T-helper 2 cell (primary cell): ENCODE measurements at regions not wholly inside any gene's neighbourhood (a gene's known extent, or its start where the extent isn't known, plus 50 kb on each side); places are given as distances from the start of the nearest gene placed in this dataset.

Experiments used
- DNase-seq, 5 experiments: peaks; one replicate each; pipeline versions ENCODE4 v3.0.0 to v3.0.0-alpha.2; 2012 to 2022

DNA sequence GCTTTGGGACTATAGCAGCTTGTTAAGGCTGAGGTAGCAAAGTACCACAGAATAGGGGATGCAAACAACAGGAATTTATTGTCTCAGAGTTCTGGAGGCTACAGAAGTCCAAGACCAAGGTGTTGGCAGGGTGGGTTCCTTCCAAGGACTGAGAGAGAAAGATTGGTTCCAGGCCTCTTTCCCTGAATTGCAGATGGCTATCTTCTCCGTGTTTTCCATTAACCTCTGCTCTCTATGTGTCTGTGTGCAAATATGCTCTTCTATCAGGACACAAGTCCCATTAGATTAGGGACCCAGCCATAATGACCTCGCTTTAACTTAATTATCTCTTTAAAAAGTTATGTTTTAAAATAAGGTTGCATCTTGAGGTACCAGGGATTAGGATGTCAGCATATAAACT is 1732.9 kb upstream of the SLC10A2 start:
- DNase-seq = no peak

DNA sequence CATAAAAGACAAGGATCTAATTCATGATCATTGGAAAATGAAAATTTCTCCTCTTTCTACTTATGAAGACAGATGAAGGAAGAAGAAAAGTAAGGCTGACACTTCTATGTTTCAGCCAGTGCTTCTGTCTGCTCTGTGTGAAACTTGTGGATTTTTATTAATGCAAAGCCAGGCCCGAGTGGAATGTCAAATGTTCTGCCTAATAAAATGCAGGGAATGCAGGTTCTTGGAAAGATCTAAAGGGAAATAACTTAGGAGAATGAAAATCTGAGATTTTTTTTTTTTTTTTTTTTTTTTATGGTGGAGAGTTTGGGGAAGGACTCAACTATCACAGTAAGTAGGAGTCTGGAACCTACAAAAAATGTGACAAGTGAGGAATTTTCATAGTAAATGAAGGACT is 1732.3 kb upstream of the SLC10A2 start:
- no peak for DNase-seq

DNA sequence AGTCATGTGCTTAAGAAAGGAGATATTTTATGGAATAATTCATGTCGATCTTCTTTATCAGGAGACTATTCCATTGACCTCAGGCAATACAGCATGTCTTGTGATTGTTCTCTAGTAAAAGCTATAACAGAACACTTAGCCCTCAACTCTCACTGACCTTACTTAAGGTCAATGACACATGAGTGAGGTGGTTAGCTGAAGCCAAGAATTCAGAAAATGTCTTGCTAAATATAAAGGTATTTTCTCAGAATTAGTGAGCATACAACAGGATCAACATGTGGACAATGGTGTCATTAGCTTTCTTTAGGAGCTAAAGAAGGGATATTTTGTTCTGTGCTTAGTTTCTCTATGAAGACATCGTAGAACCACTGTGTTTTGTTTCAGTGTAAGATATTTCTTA is 1730.4 kb upstream of the SLC10A2 start:
- no peak for DNase-seq

DNA sequence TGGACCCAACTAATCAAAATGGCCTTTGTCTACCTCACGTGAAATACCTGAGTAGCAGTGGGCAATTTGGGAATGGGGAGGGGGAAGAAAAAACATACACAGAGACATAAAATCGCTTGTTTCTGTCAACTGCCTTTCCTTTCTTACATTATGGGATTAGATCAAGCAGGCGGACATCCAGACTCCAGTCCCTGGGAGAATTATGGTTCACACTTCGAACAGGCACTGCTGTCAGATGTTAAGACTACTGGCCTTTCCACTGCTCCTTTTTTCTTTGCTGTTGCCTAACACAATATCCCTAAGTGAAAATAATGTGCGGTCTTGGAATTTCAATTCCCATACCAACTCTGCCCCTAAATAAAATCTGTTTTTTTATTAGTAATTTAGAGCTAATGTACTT is 1719.7 kb upstream of the SLC10A2 start:
- DNase-seq = no peak

DNA sequence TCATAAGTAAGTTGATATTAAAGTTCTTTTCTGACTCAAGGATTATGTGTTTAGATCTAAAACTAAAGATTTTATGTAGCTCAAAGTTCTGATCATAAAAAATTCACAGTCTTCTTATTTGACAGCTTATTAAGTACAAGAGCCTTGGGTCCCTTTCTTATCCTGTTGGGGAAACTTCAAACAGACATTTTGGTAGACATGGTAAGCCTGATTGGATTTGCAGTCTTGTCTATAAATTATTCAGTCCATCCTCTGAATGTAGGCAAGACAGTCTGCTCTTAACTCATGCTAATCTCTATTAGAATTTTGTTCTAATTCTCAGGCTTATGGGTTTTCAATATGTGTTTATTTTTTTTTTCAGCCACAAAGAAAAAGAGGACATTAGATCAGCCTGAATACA is 1718.7 kb upstream of the SLC10A2 start:
- no peak for DNase-seq

DNA sequence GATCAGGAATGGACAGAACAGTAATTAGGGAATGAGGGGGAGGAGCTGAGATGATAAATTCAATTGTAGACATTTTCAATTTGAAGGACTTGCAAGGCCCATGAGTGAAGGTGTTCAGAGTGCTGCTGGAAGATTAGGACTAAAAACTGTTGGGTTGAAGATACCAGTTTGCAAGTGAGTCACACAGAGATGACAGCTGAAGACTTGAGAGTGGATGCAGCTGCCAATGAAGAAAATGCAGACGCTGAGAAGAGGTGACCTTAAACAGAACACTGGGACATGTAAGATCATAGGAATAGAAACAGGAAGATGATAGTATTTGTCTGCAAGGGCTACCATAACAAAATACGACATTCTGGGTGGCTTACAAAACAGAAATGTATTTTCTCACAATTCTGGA is 1716.5 kb upstream of the SLC10A2 start:
- DNase-seq = no peak

DNA sequence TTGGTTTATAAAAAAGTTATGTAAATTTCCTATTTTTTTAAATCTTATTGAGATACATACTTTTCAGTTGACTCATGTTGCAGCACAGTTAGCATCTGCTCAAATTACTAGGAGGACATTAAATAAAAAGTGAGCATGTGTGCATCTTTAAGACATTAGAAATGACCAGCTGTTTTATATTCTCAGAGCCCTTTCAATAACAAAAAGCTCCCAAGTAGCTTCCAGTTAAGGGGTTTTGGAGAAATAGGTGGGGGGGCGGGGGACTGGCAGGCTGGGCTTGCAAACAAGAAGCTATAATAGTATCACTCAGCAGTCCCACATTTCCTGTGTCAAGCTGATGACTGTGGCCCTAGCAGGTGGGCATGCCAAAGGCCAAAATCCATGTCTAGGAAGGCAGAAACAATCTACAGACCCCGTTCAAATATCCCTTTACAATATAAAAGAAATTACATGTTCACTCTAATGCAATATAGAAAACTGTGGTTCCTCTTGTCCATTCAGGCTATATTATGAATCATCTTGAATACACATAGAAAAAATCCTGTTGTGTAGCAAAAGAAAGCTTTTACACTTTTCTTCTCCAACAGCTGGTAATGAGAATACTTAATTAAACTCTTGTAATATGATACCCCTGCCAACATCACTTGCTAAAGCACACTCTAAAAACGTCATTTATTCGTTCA is 1713.2 kb upstream of the SLC10A2 start:
- DNase-seq = no peak

DNA sequence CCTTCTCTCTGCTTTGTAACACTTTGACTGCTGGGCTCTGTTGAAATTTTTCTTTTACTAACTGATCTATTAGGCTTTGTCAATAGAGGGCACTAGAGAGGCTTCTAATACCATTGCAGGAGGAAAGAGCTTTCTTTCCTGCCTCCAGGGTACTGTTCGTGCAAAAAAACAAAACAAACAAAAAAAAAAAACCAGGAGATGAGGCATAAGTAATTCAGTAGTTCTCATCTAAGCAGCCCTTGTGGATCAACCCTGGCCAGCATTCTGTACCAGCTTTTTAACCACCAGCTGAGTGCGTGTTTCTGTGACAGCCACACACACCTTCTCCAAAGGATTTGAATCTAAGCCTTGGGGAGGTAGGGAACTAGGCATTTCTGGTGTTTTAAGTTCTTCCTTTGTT is 1707.6 kb upstream of the SLC10A2 start:
- DNase-seq = peak in 1 of 5 experiments; percentile 20

DNA sequence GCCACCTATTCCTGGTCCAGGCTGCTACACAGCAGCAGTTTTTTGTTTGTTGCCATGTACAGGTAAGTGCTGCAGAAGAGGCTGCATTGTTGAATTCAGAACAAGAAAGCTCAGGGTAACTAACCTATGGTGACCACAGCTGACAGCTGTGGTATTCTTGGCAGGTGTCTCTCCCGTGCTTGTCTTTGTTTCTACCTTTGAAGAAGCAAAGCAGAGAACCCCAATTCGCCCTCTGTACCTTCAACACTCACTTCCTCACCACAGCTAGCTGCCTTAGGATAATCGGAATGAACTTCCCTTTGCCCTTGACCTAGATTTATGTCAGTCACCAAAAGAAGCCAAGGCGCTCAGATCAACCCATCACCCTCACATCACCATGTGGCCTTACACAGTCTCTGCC is 1703.3 kb upstream of the SLC10A2 start:
- no peak for DNase-seq

DNA sequence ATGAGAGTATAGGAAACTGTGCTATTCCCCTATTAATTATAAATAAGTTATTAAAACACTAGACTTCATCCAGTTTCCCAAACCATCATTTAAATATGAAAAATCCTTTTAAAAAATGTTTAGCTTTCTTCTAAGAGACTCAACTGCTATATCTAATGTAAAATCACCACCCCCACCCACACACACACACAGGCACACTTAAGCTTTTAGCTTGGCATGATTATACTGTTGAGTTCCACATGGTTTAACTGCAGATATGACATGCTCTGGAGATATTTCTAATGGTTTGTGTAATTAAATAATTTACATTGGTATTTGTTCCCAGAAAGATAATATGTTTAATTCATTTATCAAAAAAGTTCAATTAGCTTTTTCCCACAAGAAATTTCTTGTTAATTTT is 1700.1 kb upstream of the SLC10A2 start:
- no peak for DNase-seq

DNA sequence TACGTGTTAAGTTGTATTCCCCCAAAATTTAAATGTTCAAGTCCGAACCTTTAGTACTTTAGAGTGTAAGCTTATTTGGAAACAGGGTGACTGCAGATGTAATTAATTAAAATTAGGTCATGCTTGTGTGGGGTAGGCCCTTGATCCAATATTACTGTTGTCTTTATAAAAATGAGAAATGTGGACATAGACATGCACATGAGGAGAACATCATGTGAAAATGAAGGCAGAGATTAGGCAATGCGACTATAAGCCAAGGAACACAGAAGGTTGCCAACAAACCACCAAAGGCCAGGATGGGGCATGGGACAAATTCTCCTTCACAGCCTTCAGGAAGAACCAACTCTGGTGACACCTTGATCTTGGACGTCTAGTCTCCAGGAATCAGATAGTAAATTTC is 1698.4 kb upstream of the SLC10A2 start:
- DNase-seq = no peak

DNA sequence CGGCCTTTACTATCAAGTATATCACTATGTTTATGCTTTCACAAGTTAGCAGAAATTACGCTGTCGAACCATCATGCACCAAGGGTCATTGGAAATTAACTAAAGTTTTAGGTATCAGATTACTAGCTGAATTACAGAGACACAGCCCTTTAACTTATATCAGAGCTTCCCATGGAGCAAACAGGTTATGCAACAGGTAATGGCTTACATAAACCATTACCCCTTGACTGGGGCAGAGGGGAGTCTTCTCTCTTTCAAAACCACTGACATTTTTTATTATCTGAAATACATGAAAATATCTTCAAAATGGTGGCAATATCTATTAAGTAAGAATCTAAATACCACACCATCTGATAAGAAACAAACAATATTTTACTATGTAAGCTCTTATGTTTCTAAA is 1692.9 kb upstream of the SLC10A2 start:
- no peak for DNase-seq

DNA sequence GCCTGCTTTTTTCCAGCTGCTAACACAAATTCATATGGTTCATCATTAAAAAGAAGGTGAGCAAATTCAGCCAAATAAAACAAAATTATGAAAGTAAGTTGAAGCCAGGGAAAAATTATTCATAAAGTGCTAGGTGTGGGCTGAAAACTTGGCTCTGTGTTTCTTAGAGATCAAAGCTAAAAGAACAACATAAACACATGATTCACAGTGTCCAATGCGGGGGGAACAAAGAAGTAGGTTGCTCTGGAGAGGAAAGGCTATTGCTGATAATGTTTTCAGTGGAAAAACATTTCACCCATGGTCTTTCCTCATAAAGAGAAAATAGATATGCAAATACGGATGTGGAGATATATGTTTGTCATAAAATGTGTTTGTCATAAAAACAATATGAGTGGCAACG is 1691.5 kb upstream of the SLC10A2 start:
- no peak for DNase-seq

DNA sequence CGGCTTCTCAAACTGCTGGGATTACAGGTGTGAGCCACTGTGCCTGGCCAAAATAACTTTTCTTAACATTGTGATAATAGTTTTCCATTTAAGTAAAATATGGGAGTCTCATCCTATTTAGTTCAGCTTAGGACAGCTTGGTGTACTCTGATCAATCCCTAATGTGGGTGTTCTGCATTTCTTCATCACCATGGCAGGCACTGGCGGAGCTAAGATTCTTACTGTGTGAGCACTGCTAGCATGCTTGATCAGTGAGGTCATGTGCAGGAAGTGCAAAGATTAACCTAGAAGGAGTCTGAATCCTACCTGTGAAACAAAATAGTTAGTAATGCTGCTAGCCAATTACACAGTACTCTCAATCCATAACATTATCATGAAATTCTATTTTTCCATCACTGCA is 1684.2 kb upstream of the SLC10A2 start:
- DNase-seq = no peak

DNA sequence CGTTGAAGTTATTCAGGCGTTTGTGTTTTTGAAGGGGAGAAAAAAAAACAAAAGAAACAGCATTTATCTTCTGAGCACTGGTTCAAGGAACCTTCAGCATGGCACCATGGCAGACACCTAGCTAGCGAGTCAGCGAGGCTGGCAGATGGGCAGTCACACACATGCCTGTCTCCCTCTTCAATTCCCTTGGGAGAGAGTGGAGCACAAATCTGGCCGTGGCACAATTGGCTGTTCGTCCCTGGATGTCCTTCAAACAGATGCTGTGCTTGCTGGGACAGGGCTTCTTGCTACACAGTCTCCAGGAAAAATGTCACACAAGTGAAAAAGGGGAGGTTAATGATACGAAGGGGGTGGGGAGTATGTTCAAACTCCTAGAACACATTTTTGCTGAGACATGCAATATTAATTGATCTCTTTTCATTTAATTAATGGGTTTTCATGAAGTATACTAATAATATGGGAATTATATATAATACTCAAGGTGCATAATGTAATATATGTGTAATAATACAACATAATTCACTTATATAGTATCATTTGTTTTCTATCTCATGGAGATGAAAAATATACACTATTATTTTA is 1674.5 kb upstream of the SLC10A2 start:
- no peak for DNase-seq

DNA sequence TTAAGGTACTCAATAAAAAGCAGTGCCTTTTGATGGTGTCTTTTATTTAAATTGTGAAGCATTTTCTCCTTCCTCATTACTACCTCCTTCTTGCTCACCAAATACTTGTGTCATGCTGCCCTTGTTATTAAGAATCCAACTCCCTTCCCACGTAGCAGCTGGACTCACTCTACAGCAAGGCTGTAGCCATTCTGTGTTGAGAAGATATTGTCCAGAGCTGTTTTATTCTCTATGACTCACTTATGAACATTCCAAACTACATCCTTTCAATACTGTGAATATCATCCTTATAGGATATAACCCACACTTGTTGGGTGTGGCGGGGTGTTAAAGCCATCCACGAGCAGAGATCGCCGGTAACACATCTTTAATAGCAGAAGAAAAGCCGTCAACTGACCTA is 1671.5 kb upstream of the SLC10A2 start:
- DNase-seq = no peak

DNA sequence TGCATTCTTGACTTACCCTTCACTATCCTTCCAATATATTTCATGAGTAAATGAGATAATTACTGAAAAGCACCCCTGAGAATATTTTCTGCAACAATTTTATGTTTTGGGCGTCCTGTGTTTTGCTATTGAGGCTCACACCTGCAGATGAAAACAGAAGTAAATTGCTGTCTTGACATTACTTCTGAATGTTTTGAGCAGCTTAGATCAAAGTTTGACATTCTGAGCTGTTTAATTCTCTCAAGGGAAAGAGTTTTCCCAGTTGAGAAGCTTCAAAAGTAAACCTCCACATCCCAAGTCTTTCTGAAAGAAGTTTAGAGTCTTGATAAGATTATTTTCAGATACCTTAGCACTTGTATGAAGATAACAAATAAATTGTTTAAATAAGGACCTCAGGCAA is 1667.2 kb upstream of the SLC10A2 start:
- DNase-seq = no peak

DNA sequence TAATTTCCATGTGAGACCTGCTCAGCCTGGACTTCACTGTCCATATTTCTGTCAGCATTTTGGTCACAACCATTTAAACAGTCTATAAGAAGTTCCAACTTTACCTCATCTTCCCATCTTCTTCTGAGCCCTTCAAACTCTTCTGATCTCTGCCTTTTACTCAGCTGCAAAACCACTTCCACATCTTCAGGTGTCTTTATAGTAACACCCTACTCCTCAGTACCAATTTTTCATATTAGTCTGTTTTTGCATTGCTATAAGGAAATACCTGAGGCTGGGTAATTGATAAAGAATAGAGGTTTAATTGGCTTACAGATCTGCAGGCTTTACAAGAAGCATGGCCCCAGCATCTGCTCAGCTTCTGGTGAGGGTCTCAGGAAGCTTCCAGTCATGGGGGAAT is 1648.9 kb upstream of the SLC10A2 start:
- DNase-seq = no peak

DNA sequence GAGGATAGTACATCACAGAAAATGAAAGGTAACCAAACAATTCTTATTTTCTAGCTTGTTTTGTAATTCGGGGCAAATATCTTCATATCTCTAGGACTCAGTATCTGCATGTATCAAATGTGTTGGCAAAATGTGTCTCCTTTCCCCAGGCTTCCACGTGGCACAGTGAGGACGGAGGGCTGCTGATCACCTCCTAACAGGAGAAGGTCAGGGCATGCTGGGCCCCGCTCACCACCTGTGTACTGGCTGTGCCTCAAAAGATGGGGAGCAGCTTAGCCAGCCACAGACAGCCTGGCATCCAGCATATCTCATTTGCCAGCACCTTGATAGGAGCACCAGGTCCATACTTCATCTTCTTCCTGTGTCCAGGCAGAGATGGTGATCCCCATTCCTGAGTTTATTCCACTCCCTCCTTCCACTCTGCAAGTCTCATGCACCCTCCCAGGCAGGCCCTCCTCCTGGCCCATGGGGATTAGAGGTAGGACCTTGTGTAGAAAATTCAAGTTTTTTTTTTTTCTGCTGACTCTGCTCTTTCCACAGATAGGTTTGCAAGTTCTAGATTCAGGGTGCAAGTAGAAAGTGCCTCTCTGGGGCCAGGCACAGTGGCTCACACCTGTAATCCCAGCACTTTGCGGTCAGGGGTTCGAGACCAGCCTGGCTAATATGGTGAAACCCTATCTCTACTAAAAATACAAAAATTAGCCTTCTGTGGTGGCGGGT is 1639.0 kb upstream of the SLC10A2 start:
- DNase-seq = no peak

DNA sequence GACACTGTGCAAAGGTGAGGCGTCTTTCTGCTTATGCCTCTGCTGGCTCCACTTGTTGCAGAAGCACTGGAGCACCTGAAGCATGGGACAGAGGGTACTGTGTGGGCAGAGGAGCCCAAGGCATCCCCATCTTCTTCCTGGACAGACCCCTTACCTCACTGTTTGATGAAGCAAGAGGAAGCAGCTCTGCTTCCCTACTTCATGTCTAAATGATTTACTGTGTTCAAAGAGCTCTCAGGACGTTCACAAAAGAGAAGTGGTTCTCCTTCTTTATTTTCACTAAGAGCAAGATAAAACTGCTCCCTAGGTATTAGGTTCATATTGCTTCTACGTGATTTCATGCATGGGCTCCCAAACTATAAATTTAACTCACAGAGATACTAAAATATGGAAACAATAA is 1635.4 kb upstream of the SLC10A2 start:
- no peak for DNase-seq

DNA sequence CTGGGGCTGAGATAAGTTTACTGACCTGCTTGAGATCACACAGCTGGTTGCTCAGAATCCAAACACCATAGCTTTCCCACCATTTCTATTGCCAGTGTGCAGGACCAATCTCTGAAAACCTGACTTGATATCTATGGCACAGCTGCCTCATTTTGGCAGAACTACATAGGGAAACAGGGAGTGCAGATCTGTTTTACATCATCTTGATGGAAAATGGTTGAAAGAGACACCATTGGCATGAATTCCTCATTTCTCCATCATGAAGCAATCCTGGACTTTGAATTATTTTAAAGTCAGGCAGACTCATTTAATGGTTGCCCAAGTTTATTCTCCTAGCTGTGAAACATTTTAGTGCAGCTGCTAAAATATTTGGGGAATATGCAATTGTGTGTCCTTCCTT is 1628.2 kb upstream of the SLC10A2 start:
- no peak for DNase-seq

DNA sequence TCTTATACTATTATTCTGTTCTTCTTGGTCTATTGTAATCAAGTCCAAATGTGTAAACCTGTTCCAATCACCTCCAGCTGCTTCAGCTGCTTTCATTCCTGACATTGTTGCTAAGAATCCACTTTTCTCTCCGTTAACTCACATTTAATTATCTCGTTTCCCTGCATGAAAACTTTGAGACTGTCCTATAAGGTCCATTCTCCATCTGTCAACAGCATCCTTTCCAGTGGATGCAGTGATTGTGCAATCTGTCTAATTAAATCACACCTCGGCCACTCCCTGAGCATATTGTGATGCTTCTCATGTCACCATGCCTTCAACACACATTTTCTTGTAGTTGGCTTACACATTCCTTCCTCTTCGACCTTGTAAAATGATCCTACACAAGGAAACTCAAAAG is 1626.9 kb upstream of the SLC10A2 start:
- DNase-seq = no peak

DNA sequence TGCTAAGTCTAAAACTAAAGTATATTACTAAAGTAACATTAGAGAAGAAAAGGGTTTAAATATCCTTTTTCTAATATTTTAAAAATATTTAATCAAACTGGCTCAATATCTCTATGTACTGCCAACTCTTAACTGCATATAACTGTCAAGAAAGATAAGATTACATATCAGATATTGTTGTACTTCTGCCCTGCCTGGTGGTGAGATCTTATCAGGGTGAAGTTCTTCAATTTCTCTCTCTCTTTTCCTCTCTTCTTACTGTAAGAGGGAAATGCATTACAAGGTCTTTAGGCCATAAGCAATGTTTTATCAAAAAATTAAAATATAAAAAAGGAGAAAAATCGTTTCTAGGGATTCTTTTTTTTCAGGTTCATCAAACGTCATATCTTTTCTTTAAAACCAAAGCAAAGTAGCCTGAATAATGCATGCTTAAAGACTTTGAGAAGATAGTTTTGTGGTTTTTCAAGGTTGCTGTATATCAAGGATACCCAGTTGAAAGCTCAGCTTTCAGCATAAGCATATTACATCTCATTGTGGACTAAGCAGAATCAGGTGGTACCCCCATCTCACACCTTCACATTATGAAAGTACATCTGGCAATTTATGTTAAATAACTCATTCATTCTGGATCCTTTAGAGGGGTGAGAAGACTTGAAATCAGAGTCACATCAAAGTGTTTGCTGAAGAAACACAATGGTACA is 1625.7 kb upstream of the SLC10A2 start:
- DNase-seq = peak in 1 of 5 experiments; percentile 40

DNA sequence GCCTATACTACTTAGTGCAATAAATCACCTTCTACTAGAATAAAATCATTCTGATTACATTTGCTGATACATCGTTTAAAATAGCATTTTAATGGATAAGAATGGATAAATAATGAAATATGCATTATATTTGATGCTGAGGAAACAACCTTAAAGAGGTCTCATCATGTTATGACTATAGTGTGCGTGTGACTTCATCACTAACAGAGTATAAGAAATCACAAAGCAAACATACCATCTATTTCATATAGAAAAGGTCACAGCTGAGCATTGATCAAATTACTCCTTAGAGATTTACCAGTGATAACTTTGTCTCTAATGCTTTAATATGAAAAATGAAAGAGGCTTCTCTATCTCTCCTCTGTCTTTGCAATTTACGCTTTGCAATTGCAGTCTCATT is 1620.3 kb upstream of the SLC10A2 start:
- DNase-seq = no peak
